ENCODE measurements at regions not wholly inside any gene's neighbourhood (a gene's known extent, or its start where the extent isn't known, plus 50 kb on each side); places are given as distances from the start of the nearest gene placed in this dataset.

DNA sequence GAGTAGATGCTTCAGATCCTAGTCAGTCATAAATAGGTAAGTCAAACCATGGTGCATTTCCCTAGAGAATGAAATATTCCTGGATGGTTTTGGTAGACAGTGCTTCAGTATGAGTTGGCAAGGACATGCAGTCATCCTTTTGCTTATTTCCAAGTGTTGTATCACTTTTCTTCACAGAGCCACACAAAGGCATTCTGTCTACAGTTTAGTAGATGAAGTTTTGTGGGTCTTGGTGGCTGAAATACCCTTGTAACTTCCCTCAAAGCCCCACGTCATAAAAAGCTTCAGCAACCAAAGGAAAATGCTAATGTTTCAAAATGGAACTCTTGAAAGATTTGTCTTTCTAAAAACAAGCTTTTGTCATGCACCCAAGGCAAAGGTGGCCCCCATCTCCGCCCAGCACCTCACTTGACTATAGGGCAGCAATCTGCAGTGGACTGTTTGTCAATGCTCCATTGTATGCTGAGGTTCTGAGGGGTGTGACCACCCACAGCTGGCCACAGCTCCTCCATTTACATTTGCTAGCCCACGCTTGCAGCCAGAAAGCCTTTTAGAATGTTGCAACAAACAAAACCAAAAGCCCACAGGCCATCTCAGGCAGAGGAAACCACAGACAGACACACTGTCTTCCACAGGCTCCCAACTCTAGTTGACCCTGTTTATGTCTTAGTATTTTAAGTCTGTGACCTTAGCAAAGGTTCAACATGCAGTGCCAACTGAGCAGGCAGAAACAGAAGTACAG lies 87.1 kb upstream of the FAM9C start:
- H3K4me1 ChIP-seq (ENCODE audit: control insufficient read depth, insufficient read depth, low read length): peaks cover 21% of the 10 kb centered on the region
- H3K27ac ChIP-seq (ENCODE audit: extremely low read depth, low read depth, low read length): no peak overlapping the region
- H3K36me3 ChIP-seq (ENCODE audit: control insufficient read depth in 2 of 2, insufficient read depth in 1 of 2, low read length in 2 of 2): no peaks in the 10 kb centered on the region
- ChIA-PET POLR2A (interaction anchor here (0.6 kb wide), 2 partner anchors 11 to 357 kb away, joined by 3 read pairs; no protein-coding TSS in a partner anchor), CTCF (interaction anchor here (1.2 kb wide), 1 partner anchor 185 kb away, joined by 5 read pairs; no protein-coding TSS in a partner anchor)
- H3K4me3 ChIP-seq (ENCODE audit: low read depth, low read length): no peak overlapping the region
- TF ChIP-seq ZNF701 (tag by site-specific recombination; IDR thresholded peaks at IDR 0.05) (no peak), ZNF239 (tag by site-specific recombination; IDR thresholded peaks at IDR 0.05) (no peak), SCRT1 (tag by site-specific recombination; IDR thresholded peaks at IDR 0.05; ENCODE audit: borderline replicate concordance) (no peak), ZXDB (tag by site-specific recombination; IDR thresholded peaks at IDR 0.05) (no peak), ZNF350 (tag by site-specific recombination; IDR thresholded peaks at IDR 0.05) (no peak), ZNF416 (tag by site-specific recombination; IDR thresholded peaks at IDR 0.05) (no peak), ZNF214 (tag by site-specific recombination; IDR thresholded peaks at IDR 0.05; ENCODE audit: borderline replicate concordance) (no peak), GLIS2 (tag by site-specific recombination; IDR thresholded peaks at IDR 0.05) (no peak), REST (tag by site-specific recombination; IDR thresholded peaks at IDR 0.05) (no peak), ZNF664 (tag by site-specific recombination; IDR thresholded peaks at IDR 0.05) (no peak), TSHZ1 (tag by site-specific recombination; IDR thresholded peaks at IDR 0.05; ENCODE audit: borderline replicate concordance) (no peak), ZNF138 (tag by site-specific recombination; IDR thresholded peaks at IDR 0.05; ENCODE audit: borderline replicate concordance) (no peak), RBAK (tag by site-specific recombination; IDR thresholded peaks at IDR 0.05) (no peak), ZNF433 (tag by site-specific recombination; IDR thresholded peaks at IDR 0.05; ENCODE audit: low read depth) (no peak), ZNF658 (tag by site-specific recombination; IDR thresholded peaks at IDR 0.05) (no peak), ZNF621 (tag by site-specific recombination; IDR thresholded peaks at IDR 0.05) (no peak), ZNF777 (tag by site-specific recombination; IDR thresholded peaks at IDR 0.05; ENCODE audit: borderline replicate concordance) (no peak)
- TF ChIP-seq, protein P1, sequence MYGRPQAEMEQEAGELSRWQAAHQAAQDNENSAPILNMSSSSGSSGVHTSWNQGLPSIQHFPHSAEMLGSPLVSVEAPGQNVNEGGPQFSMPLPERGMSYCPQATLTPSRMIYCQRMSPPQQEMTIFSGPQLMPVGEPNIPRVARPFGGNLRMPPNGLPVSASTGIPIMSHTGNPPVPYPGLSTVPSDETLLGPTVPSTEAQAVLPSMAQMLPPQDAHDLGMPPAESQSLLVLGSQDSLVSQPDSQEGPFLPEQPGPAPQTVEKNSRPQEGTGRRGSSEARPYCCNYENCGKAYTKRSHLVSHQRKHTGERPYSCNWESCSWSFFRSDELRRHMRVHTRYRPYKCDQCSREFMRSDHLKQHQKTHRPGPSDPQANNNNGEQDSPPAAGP (tag by site-specific recombination; IDR thresholded peaks at IDR 0.05): no peak
- TF ChIP-seq, protein P2, sequence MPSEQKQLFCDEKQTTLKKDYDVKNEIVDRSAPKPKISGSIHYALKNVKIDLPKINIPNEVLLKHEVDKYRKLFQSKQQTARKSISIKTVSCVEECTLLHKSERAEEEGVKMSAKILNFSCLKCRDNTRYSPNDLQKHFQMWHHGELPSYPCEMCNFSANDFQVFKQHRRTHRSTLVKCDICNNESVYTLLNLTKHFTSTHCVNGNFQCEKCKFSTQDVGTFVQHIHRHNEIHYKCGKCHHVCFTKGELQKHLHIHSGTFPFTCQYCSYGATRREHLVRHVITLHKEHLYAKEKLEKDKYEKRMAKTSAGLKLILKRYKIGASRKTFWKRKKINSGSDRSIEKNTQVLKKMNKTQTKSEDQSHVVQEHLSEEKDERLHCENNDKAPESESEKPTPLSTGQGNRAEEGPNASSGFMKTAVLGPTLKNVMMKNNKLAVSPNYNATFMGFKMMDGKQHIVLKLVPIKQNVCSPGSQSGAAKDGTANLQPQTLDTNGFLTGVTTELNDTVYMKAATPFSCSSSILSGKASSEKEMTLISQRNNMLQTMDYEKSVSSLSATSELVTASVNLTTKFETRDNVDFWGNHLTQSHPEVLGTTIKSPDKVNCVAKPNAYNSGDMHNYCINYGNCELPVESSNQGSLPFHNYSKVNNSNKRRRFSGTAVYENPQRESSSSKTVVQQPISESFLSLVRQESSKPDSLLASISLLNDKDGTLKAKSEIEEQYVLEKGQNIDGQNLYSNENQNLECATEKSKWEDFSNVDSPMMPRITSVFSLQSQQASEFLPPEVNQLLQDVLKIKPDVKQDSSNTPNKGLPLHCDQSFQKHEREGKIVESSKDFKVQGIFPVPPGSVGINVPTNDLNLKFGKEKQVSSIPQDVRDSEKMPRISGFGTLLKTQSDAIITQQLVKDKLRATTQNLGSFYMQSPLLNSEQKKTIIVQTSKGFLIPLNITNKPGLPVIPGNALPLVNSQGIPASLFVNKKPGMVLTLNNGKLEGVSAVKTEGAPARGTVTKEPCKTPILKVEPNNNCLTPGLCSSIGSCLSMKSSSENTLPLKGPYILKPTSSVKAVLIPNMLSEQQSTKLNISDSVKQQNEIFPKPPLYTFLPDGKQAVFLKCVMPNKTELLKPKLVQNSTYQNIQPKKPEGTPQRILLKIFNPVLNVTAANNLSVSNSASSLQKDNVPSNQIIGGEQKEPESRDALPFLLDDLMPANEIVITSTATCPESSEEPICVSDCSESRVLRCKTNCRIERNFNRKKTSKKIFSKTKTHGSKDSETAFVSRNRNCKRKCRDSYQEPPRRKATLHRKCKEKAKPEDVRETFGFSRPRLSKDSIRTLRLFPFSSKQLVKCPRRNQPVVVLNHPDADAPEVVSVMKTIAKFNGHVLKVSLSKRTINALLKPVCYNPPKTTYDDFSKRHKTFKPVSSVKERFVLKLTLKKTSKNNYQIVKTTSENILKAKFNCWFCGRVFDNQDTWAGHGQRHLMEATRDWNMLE (tag by site-specific recombination; conservative IDR thresholded peaks at IDR 0.05; ENCODE audit: low read depth): no peak
- no peaks in the 10 kb centered on the region for H3K9me3 ChIP-seq (ENCODE audit: control insufficient read depth, insufficient read depth, low read depth, low read length)
